ENCODE measurements at regions not wholly inside any gene's neighbourhood (a gene's known extent, or its start where the extent isn't known, plus 50 kb on each side); places are given as distances from the start of the nearest gene placed in this dataset.

DNA sequence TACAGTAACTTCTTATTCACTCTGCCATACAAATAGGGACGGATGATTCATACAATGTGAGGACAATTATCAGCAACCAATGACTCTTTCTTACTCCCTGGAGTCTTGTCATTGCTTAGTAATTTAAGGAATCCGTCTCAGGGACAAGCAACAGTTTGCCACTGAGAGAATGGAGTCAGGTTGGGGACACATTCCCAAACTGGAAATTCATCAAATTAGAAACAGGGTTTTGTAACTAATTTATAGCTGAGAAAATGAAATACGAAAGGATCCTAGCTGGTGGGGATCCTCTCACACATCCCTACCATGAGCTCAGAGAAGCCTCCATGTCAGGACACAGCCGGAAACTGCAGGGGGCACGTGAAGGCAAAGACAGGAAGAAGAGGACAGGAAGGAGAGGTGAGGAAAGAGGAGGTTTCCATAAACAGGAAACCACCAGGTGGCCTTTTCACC, 50.4 kb upstream of the KDR start:
- H3K36me3 Mint-ChIP-seq (ENCODE audit: low read depth): no peaks in the 10 kb centered on the region
- H3K4me1 Mint-ChIP-seq: no peaks in the 10 kb centered on the region
- CTCF ChIA-PET: interaction anchor here (0.9 kb wide), 1 partner anchor 9 kb away, joined by 3 read pairs; no protein-coding TSS in a partner anchor
- H3K4me3 Mint-ChIP-seq: no peak overlapping the region
- POLR2A ChIA-PET: no interaction called here
- DNase-seq: no peak
- H3K27me3 Mint-ChIP-seq: no peaks in the 10 kb centered on the region
- no peaks in the 10 kb centered on the region for H3K9me3 Mint-ChIP-seq
- no peak overlapping the region for H3K27ac Mint-ChIP-seq

- ChIA-PET CTCF (interaction anchor here (0.9 kb wide), 1 partner anchor 9 kb away, joined by 3 read pairs; no protein-coding TSS in a partner anchor), POLR2A (no interaction called here)
- Mint-ChIP-seq H3K4me1 (no peaks in the 10 kb centered on the region), H3K36me3 (ENCODE audit: low read depth) (no peaks in the 10 kb centered on the region), H3K4me3 (no peak overlapping the region), H3K27me3 (no peaks in the 10 kb centered on the region), H3K9me3 (no peaks in the 10 kb centered on the region), H3K27ac (no peak overlapping the region)
- DNase-seq: no peak
Observed at GRCh38 chr4:55176497-55176896, 51.1 kb upstream of the KDR start.

DNA sequence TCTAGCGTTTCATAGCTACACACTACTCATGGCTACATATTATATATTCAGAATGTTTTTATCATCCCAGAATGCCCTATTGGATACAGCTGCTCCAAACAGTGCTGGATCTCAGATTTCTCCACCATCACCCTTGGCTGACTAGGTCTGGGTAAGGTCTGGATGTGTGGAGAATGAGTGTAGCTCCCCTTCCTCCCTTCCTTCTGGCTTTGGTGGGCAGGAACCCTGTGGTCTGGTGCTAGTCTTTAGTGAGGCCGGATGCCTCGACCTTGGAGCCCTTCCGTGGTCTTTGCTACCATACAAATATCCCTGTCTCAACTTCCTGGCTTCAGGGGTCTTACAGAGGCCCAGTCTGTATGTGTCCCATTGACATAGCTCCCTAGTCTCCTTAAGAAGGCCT, 52.1 kb upstream of the KDR start:
- Mint-ChIP-seq H3K4me1 (no peaks in the 10 kb centered on the region), H3K36me3 (ENCODE audit: low read depth) (no peaks in the 10 kb centered on the region), H3K27ac (no peak overlapping the region), H3K27me3 (no peaks in the 10 kb centered on the region), H3K4me3 (no peak overlapping the region), H3K9me3 (no peaks in the 10 kb centered on the region)
- CTCF ChIA-PET: no interaction called here
- DNase-seq: no peak
- POLR2A ChIA-PET: no interaction called here

DNA sequence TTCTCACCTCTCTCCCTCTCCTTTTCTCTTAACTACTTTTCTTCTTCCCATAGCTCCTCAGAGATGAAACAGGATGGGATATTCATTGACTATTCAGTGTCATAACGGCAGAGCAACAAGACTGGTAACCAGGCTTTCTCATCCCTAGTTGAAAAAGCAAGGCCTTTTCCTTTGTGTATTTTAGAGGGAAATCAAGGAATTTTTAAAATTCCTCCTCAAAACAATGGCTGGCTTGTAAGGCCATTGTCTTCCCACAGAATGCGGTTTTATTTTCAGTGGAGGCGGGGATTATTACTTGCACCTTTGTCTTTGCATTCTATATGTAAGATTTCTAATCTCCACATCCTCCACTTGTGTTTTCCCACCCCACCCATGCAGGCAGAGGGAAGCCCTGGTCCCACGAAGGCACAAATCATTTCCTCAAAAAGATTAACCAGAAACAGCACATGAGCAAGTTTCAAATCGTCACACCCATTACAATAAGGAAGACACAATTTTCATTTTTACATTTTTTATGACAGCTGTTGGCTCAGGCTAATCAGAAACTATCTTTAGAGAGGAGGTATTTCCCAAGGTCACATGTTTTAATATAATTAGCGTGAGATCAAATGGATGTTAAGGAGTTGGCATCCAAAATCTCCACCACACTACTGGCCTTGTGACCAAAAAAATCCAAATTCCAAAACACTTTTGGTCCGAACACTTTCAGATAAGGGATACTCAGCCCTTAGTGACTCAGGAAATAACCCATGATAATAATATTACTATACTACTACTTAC, 53.0 kb upstream of the KDR start:
- Mint-ChIP-seq H3K27me3 (peaks cover 2% of the 10 kb centered on the region), H3K9me3 (no peaks in the 10 kb centered on the region), H3K27ac (no peak overlapping the region), H3K36me3 (ENCODE audit: low read depth) (no peaks in the 10 kb centered on the region), H3K4me3 (no peak overlapping the region), H3K4me1 (no peaks in the 10 kb centered on the region)
- no peak for DNase-seq
- ChIA-PET CTCF (no interaction called here), POLR2A (no interaction called here)

DNA sequence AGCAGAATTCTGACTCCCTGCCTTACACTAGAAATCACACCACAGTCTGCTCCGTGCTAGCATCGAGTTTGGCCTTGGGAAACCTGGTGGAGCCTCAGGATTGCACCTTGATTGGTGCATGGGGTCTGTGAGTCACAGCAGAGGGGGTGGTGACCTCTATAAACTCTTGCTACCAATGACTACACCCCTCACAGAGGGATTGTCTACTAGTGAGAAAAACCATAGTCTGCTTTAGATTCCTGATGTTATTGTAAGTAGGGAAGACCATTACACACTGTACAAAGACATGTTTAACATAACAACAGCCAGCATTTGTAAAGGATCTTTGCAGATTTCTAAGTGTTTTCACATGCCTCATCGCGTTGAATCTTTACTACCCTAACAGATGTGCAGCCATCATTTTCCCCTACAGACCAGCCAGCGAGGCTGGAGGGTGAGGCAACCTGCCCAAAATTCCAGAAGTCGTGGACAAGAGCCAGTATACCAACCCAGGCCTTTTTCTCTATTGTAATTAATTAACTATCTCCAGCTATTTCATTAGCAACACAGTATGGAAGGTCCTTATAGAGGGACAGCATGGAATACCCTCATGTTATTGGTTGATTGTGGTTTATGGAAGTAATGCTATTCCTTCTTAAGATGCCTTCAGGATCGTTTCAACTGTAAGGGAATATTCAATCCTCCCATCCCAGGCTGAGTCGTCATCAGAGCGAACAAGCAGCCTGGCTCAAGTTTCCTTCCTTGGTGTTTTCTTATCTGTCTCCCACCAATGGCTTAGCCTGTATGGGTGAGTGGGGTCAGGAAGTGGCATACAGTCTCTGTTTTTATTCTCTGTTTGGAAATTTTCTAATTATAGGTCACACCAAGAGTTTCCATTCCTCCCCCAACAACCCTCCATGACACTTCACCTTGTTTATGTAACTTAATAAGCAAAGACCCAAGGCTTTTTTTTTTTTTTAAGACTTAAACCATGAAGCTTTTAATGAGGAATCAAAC, 55.9 kb upstream of the KDR start:
- Mint-ChIP-seq H3K36me3 (ENCODE audit: low read depth) (no peaks in the 10 kb centered on the region), H3K4me3 (no peak overlapping the region), H3K27ac (no peak overlapping the region), H3K4me1 (no peaks in the 10 kb centered on the region), H3K27me3 (peaks cover 5% of the 10 kb centered on the region), H3K9me3 (no peaks in the 10 kb centered on the region)
- ChIA-PET POLR2A (no interaction called here), CTCF (no interaction called here)
- DNase-seq: no peak

GRCh38 chr4:55183926-55184599, 58.7 kb upstream of the KDR start:
- Mint-ChIP-seq H3K27me3 (peaks cover 5% of the 10 kb centered on the region), H3K9me3 (no peaks in the 10 kb centered on the region), H3K27ac (no peak overlapping the region), H3K36me3 (ENCODE audit: low read depth) (no peaks in the 10 kb centered on the region), H3K4me1 (no peaks in the 10 kb centered on the region), H3K4me3 (no peak overlapping the region)
- CTCF ChIA-PET: interaction anchor here (1.3 to 1.8 kb wide), 4 partner anchors 13 to 138 kb away, joined by 3 to 8 read pairs (median 4); no protein-coding TSS in a partner anchor
- DNase-seq: no peak
- POLR2A ChIA-PET: interaction anchor here (0.6 to 1.4 kb wide), 2 partner anchors 25 to 253 kb away, joined by 3 read pairs; no protein-coding TSS in a partner anchor

- Mint-ChIP-seq H3K4me1 (no peaks in the 10 kb centered on the region), H3K9me3 (no peaks in the 10 kb centered on the region), H3K27me3 (peaks cover 5% of the 10 kb centered on the region), H3K27ac (no peak overlapping the region), H3K36me3 (ENCODE audit: low read depth) (no peaks in the 10 kb centered on the region), H3K4me3 (no peak overlapping the region)
- DNase-seq: peak; percentile 20
- ChIA-PET CTCF (interaction anchor here (0.8 to 1.8 kb wide), 5 partner anchors 9 to 137 kb away, joined by 3 to 8 read pairs (median 4); no protein-coding TSS in a partner anchor), POLR2A (interaction anchor here (0.6 to 1.4 kb wide), 2 partner anchors 26 to 252 kb away, joined by 3 read pairs; no protein-coding TSS in a partner anchor)
Observed at GRCh38 chr4:55184600-55185523, 59.5 kb upstream of the KDR start.

GRCh38 chr4:55186123-55186522, 60.7 kb upstream of the KDR start:
- H3K4me3 Mint-ChIP-seq: no peak overlapping the region
- H3K27ac Mint-ChIP-seq: no peak overlapping the region
- POLR2A ChIA-PET: no interaction called here
- no peaks in the 10 kb centered on the region for H3K9me3 Mint-ChIP-seq
- peaks cover 5% of the 10 kb centered on the region for H3K27me3 Mint-ChIP-seq
- DNase-seq: no peak
- H3K4me1 Mint-ChIP-seq: no peaks in the 10 kb centered on the region
- H3K36me3 Mint-ChIP-seq (ENCODE audit: low read depth): no peaks in the 10 kb centered on the region
- CTCF ChIA-PET: interaction anchor here (1.1 kb wide), 1 partner anchor 551 kb away, joined by 3 read pairs; no protein-coding TSS in a partner anchor

GRCh38 chr4:55186700-55187099, 61.3 kb upstream of the KDR start:
- CTCF ChIA-PET: interaction anchor here (1.1 kb wide), 1 partner anchor 551 kb away, joined by 3 read pairs; no protein-coding TSS in a partner anchor
- Mint-ChIP-seq H3K4me1 (no peaks in the 10 kb centered on the region), H3K9me3 (no peaks in the 10 kb centered on the region), H3K27ac (no peak overlapping the region), H3K36me3 (ENCODE audit: low read depth) (no peaks in the 10 kb centered on the region), H3K27me3 (peaks cover 5% of the 10 kb centered on the region), H3K4me3 (no peak overlapping the region)
- POLR2A ChIA-PET: no interaction called here
- no peak for DNase-seq

GRCh38 chr4:55214172-55214571, 88.8 kb upstream of the KDR start:
- no peak for DNase-seq
- Mint-ChIP-seq H3K4me3 (no peak overlapping the region), H3K36me3 (ENCODE audit: low read depth) (no peaks in the 10 kb centered on the region), H3K9me3 (no peaks in the 10 kb centered on the region), H3K27ac (no peak overlapping the region), H3K4me1 (no peaks in the 10 kb centered on the region), H3K27me3 (no peaks in the 10 kb centered on the region)
- ChIA-PET CTCF (no interaction called here), POLR2A (no interaction called here)

- CTCF ChIA-PET: no interaction called here
- no peaks in the 10 kb centered on the region for H3K27me3 Mint-ChIP-seq
- no peak for DNase-seq
- no peak overlapping the region for H3K4me3 Mint-ChIP-seq
- H3K4me1 Mint-ChIP-seq: no peaks in the 10 kb centered on the region
- H3K27ac Mint-ChIP-seq: no peak overlapping the region
- POLR2A ChIA-PET: no interaction called here
- no peaks in the 10 kb centered on the region for H3K36me3 Mint-ChIP-seq (ENCODE audit: low read depth)
- no peaks in the 10 kb centered on the region for H3K9me3 Mint-ChIP-seq
Observed at GRCh38 chr4:55215087-55215486, 89.7 kb upstream of the KDR start.
